Peyer's patch (tissue), 4 donors: ENCODE measurements at regions not wholly inside any gene's neighbourhood (a gene's known extent, or its start where the extent isn't known, plus 50 kb on each side); places are given as distances from the start of the nearest gene placed in this dataset.

Experiments used
- POLR2A ChIP-seq, 2 donors: fragments of 450-650 bp; IDR thresholded peaks; one replicate each; pipeline ENCODE4 v1.5.1; 2017; ENCODE audit warnings: antibody characterized with exemption in 2 of 2, mild to moderate bottlenecking in 2 of 2, moderate library complexity in 2 of 2
- TF ChIP-seq, protein P1 (sequence below), 6 experiments: fragments of 450-650 bp in 4 of 6; fragments of 200-600 bp in 2 of 6; sonication (generic) in 1 of 6; IDR thresholded peaks; one replicate each; pipeline ENCODE4 v1.5.1; 2017 to 2019; ENCODE audit warnings: antibody characterized with exemption in 6 of 6, mild to moderate bottlenecking in 3 of 6, moderate library complexity in 1 of 6

DNA sequence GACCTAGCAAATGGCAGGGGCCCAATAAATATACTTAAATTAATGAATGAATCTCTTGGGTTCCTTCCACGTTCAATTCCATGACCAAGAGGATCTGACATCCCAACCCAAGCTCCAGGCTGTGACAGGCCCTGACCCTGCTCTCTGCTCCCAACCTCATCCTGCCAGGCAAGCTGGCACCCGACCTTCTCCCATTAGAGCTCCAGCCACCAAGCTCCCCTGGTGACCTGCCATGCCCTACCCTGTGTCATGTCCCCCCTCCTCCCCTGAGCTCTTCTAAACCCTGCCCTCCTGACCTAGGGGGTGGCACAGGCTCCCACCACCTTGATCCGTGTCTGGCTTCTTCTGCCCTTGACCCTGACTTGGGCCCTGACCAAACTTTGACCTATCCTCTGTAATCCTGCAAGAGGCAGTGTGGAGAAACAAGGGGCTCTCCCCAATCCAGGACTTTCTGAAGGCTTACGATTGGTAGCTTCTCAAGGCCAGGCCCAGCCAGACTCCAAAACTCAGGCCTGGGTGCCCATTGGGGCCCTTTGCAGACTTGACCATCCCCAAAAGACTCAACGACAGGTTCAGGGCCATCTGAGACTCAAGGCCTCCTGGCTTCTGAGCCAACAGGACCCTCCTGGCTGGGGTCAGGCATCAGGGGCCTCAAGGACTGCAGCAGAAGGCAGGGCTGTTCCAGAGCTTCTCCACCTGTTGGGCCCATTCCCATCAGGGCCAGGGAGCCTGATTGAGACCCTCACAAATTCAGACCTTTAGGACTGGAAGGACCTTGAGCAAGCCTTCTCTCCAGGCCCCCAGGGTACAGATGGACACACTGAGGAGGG lies 249.0 kb downstream of the PTPRU start:
- TF ChIP-seq POLR2A (IDR thresholded peaks at IDR 0.05): no peak
- TF ChIP-seq, protein P1, sequence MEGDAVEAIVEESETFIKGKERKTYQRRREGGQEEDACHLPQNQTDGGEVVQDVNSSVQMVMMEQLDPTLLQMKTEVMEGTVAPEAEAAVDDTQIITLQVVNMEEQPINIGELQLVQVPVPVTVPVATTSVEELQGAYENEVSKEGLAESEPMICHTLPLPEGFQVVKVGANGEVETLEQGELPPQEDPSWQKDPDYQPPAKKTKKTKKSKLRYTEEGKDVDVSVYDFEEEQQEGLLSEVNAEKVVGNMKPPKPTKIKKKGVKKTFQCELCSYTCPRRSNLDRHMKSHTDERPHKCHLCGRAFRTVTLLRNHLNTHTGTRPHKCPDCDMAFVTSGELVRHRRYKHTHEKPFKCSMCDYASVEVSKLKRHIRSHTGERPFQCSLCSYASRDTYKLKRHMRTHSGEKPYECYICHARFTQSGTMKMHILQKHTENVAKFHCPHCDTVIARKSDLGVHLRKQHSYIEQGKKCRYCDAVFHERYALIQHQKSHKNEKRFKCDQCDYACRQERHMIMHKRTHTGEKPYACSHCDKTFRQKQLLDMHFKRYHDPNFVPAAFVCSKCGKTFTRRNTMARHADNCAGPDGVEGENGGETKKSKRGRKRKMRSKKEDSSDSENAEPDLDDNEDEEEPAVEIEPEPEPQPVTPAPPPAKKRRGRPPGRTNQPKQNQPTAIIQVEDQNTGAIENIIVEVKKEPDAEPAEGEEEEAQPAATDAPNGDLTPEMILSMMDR (IDR thresholded peaks at IDR 0.05): no peak
